ENCODE measurements at regions not wholly inside any gene's neighbourhood (a gene's known extent, or its start where the extent isn't known, plus 50 kb on each side); places are given as distances from the start of the nearest gene placed in this dataset.
"Not testable (repeated sequence)": the region's sequence is repeated elsewhere in the genome, so short reads cannot be mapped to it uniquely, and the experiment has no call there.

GRCh38 chr20:52008874-52009273 lies 182.7 kb downstream of the ZFP64 start:
- no peak for DNase-seq (ENCODE audit: low read depth)

GRCh38 chr20:52004715-52005114 lies 186.9 kb downstream of the ZFP64 start:
- DNase-seq (ENCODE audit: low read depth), result no peak

GRCh38 chr20:52004018-52004417 lies 187.6 kb downstream of the ZFP64 start:
- DNase-seq (ENCODE audit: low read depth), result no peak

GRCh38 chr20:52003415-52003814 lies 188.2 kb downstream of the ZFP64 start:
- DNase-seq (ENCODE audit: low read depth), result no peak

GRCh38 chr20:52001999-52002666 lies 189.4 kb downstream of the ZFP64 start:
- no peak for DNase-seq (ENCODE audit: low read depth)

GRCh38 chr20:51997281-51997936 lies 194.2 kb downstream of the ZFP64 start:
- DNase-seq (ENCODE audit: low read depth), result not testable (repeated sequence)

GRCh38 chr20:51995551-51995951 lies 193.2 kb upstream of the SALL4 start:
- no peak for DNase-seq (ENCODE audit: low read depth)

- no peak for DNase-seq (ENCODE audit: low read depth)
These were observed 192.6 kb upstream of the SALL4 start for GRCh38 chr20:51994751-51995417.

GRCh38 chr20:51987812-51988211 lies 185.5 kb upstream of the SALL4 start:
- DNase-seq (ENCODE audit: low read depth), result no peak

GRCh38 chr20:51985013-51985415 lies 182.7 kb upstream of the SALL4 start:
- DNase-seq (ENCODE audit: low read depth), result peak; percentile 65

GRCh38 chr20:51980277-51980676 lies 178.0 kb upstream of the SALL4 start:
- no peak for DNase-seq (ENCODE audit: low read depth)

- DNase-seq (ENCODE audit: low read depth), result no peak
These were observed 176.9 kb upstream of the SALL4 start for GRCh38 chr20:51979226-51979625.

- no peak for DNase-seq (ENCODE audit: low read depth)
These were observed 175.8 kb upstream of the SALL4 start for GRCh38 chr20:51978070-51978501.

GRCh38 chr20:51972056-51972455 lies 169.7 kb upstream of the SALL4 start:
- no peak for DNase-seq (ENCODE audit: low read depth)

- DNase-seq (ENCODE audit: low read depth), result no peak
These were observed 168.5 kb upstream of the SALL4 start for GRCh38 chr20:51970858-51971257.

GRCh38 chr20:51969191-51969590 lies 166.9 kb upstream of the SALL4 start:
- DNase-seq (ENCODE audit: low read depth), result no peak

- no peak for DNase-seq (ENCODE audit: low read depth)
These were observed 165.8 kb upstream of the SALL4 start for GRCh38 chr20:51968151-51968550.

- peak; percentile 62 for DNase-seq (ENCODE audit: low read depth)
These were observed 164.1 kb upstream of the SALL4 start for GRCh38 chr20:51966296-51966971.

GRCh38 chr20:51961964-51962761 lies 159.8 kb upstream of the SALL4 start:
- no peak for DNase-seq (ENCODE audit: low read depth)

GRCh38 chr20:51960047-51960675 lies 157.8 kb upstream of the SALL4 start:
- no peak for DNase-seq (ENCODE audit: low read depth)

- DNase-seq (ENCODE audit: low read depth), result no peak
These were observed 156.8 kb upstream of the SALL4 start for GRCh38 chr20:51959066-51959542.
